SK-N-SH (cell line): ENCODE measurements at regions not wholly inside any gene's neighbourhood (a gene's known extent, or its start where the extent isn't known, plus 50 kb on each side); places are given as distances from the start of the nearest gene placed in this dataset.

Experiments
- CTCF ChIA-PET: fragments of 300-600, 350-600 bp; formaldehyde crosslinking; extraction: SDS; loops from one replicate; lab custom pipeline; 2021; lab: Yijun Ruan, JAX
- POLR2A ChIA-PET: fragments of 350-600 bp; sonication (Branson Sonifier 250); formaldehyde crosslinking; extraction: SDS; loops from one replicate; lab custom pipeline; 2020; ENCODE audit warnings: antibody characterized with exemption, inconsistent platforms; lab: Yijun Ruan, JAX
- DNase-seq: peaks from one replicate; pipeline ENCODE4 v3.0.0; 2012
- H2AFZ ChIP-seq: fragments of 200-600 bp; sonication (generic); 2 replicates; pipeline ENCODE4 v1.8.1; 2016; ENCODE audit warnings: antibody characterized with exemption, mild to moderate bottlenecking, low read depth
- H3F3A ChIP-seq: fragments of 200-600 bp; sonication (generic); replicated peaks from 2 replicates; pipeline ENCODE3; 2016; ENCODE audit warnings: antibody characterized with exemption, mild to moderate bottlenecking; ENCODE audit not compliant: insufficient read depth
- H3K27ac ChIP-seq, 2 experiments: fragments of 200-500 bp in 1 of 2; fragments of 200-600 bp in 1 of 2; sonication (Bioruptor generic) in 1 of 2; sonication (generic), shearing (Covaris generic) in 1 of 2; 2 replicates each; pipeline versions ENCODE4 v1.5.1 to v1.6.1; 2014 to 2016; ENCODE audit warnings: low read depth in 2 of 2, inconsistent platforms in 1 of 2, low read length in 1 of 2, mild to moderate bottlenecking in 1 of 2, mixed read lengths in 1 of 2
- H3K27me3 ChIP-seq: fragments of 200-600 bp; sonication (generic), shearing (Covaris generic); 2 replicates; pipeline ENCODE4 v1.6.1; 2016; ENCODE audit warnings: mixed run types; ENCODE audit not compliant: insufficient read depth
- H3K36me3 ChIP-seq, 2 experiments: fragments of 200-500 bp in 1 of 2; fragments of 200-600 bp in 1 of 2; sonication (Bioruptor generic) in 1 of 2; sonication (generic) in 1 of 2; replicated peaks in 1 of 2; 2 replicates each; pipeline versions ENCODE3 to v1.5.1; 2014 to 2016; ENCODE audit warnings: low read length in 1 of 2, mild to moderate bottlenecking in 1 of 2; ENCODE audit not compliant: insufficient read depth in 2 of 2, control insufficient read depth in 1 of 2
- H3K4me1 ChIP-seq, 2 experiments: fragments of 200-500 bp in 1 of 2; fragments of 200-600 bp in 1 of 2; sonication (Bioruptor generic) in 1 of 2; sonication (generic), shearing (Covaris generic) in 1 of 2; 2 replicates each; pipeline versions ENCODE4 v1.5.1 to v1.6.1; 2014 to 2016; ENCODE audit warnings: low read depth in 1 of 2, low read length in 1 of 2, mixed run types in 1 of 2; ENCODE audit not compliant: insufficient read depth in 2 of 2, control insufficient read depth in 1 of 2
- H3K4me2 ChIP-seq: fragments of 200-600 bp; sonication (generic), shearing (Covaris generic); 2 replicates; pipeline ENCODE4 v1.6.1; 2017; ENCODE audit warnings: mixed run types
- H3K4me3 ChIP-seq, 2 experiments: fragments of 200-500 bp in 1 of 2; fragments of 200-600 bp in 1 of 2; sonication (Bioruptor generic) in 1 of 2; sonication (generic), shearing (Covaris generic) in 1 of 2; 2 replicates each; pipeline versions ENCODE4 v1.5.1 to v1.8.1; 2014 to 2016; ENCODE audit warnings: low read depth in 2 of 2, inconsistent platforms in 1 of 2, low read length in 1 of 2, mild to moderate bottlenecking in 1 of 2, mixed read lengths in 1 of 2, moderate library complexity in 1 of 2
- H3K79me2 ChIP-seq: fragments of 200-600 bp; sonication (generic); 2 replicates; pipeline ENCODE4 v1.8.1; 2017; ENCODE audit warnings: mild to moderate bottlenecking; ENCODE audit not compliant: insufficient read depth
- H3K9ac ChIP-seq: fragments of 200-600 bp; sonication (generic); 2 replicates; pipeline ENCODE4 v1.6.1; 2017; ENCODE audit warnings: mixed run types
- H3K9me2 ChIP-seq: fragments of 200-600 bp; sonication (generic); 2 replicates; pipeline ENCODE4 v1.6.1; 2017; ENCODE audit warnings: mixed run types
- H3K9me3 ChIP-seq: fragments of 200-600 bp; sonication (generic); 2 replicates; pipeline ENCODE4 v1.6.1; 2017; ENCODE audit warnings: mixed run types, mild to moderate bottlenecking, moderate library complexity
- H4K20me1 ChIP-seq: fragments of 200-600 bp; sonication (generic); 2 replicates; pipeline ENCODE4 v1.6.1; 2017; ENCODE audit warnings: mild to moderate bottlenecking, mixed run types; ENCODE audit not compliant: insufficient read depth
- CHD2 ChIP-seq: fragments of 150-350 bp; IDR thresholded peaks from 2 replicates; pipeline ENCODE4 v1.6.1; 2018; ENCODE audit warnings: low read length; ENCODE audit not compliant: partially characterized antibody
- EZH2phosphoT487 ChIP-seq: fragments of 200-600 bp; sonication (generic); IDR thresholded peaks from 2 replicates; pipeline ENCODE4 v1.6.1; 2017; ENCODE audit warnings: low read depth, mixed run types, mild to moderate bottlenecking, antibody characterized with exemption, moderate library complexity, borderline replicate concordance
- JUND ChIP-seq: IDR thresholded peaks from 2 replicates; pipeline ENCODE4 v1.4.0; 2012
- MEF2A ChIP-seq: IDR thresholded peaks from 2 replicates; pipeline ENCODE4 v1.4.0; 2012; ENCODE audit warnings: low read depth, borderline replicate concordance
- NFIC ChIP-seq: IDR thresholded peaks from 2 replicates; pipeline ENCODE4 v1.4.0; 2012; ENCODE audit warnings: borderline replicate concordance
- POLR2AphosphoS5 ChIP-seq: IDR thresholded peaks from 2 replicates; pipeline ENCODE4 v1.6.1; 2012; ENCODE audit warnings: low read depth, low read length
- RAD21 ChIP-seq: IDR thresholded peaks from 2 replicates; pipeline ENCODE4 v1.6.1; 2012; ENCODE audit warnings: mild to moderate bottlenecking, low read length
- RCOR1 ChIP-seq: fragments of 150-350 bp; IDR thresholded peaks from 2 replicates; pipeline ENCODE4 v1.6.1; 2017; ENCODE audit warnings: antibody characterized with exemption, low read length
- SIN3A ChIP-seq: IDR thresholded peaks from 2 replicates; pipeline ENCODE4 v1.6.1; 2012; ENCODE audit warnings: low read depth, mild to moderate bottlenecking, low read length, moderate library complexity, borderline replicate concordance
- SMC3 ChIP-seq: IDR thresholded peaks from 2 replicates; pipeline ENCODE4 v1.6.1; 2012; ENCODE audit warnings: low read depth, low read length, improper control_type of control experiment
- YY1 ChIP-seq: IDR thresholded peaks from 2 replicates; pipeline ENCODE4 v1.4.0; 2012; ENCODE audit warnings: low read depth, mild to moderate bottlenecking
- WGBS: methylation state at CpG from one replicate; pipeline ENCODE4 v1.1.6; 2017; ENCODE audit warnings: low lambda C conversion rate; 5-methylcytosine and 5-hydroxymethylcytosine counted together
- TF ChIP-seq, protein P1 (sequence below): fragments of 150-350 bp; IDR thresholded peaks from 2 replicates; pipeline ENCODE4 v1.6.1; 2017; ENCODE audit warnings: antibody characterized with exemption, low read length, low read depth, borderline replicate concordance
- TF ChIP-seq, protein P2 (sequence below): IDR thresholded peaks from 2 replicates; pipeline ENCODE4 v1.4.0; 2012; ENCODE audit warnings: low read depth, borderline replicate concordance
- TF ChIP-seq, protein P3 (sequence below): IDR thresholded peaks from 2 replicates; pipeline ENCODE4 v1.6.1; 2012; ENCODE audit warnings: mild to moderate bottlenecking, low read depth, low read length, moderate library complexity

DNA sequence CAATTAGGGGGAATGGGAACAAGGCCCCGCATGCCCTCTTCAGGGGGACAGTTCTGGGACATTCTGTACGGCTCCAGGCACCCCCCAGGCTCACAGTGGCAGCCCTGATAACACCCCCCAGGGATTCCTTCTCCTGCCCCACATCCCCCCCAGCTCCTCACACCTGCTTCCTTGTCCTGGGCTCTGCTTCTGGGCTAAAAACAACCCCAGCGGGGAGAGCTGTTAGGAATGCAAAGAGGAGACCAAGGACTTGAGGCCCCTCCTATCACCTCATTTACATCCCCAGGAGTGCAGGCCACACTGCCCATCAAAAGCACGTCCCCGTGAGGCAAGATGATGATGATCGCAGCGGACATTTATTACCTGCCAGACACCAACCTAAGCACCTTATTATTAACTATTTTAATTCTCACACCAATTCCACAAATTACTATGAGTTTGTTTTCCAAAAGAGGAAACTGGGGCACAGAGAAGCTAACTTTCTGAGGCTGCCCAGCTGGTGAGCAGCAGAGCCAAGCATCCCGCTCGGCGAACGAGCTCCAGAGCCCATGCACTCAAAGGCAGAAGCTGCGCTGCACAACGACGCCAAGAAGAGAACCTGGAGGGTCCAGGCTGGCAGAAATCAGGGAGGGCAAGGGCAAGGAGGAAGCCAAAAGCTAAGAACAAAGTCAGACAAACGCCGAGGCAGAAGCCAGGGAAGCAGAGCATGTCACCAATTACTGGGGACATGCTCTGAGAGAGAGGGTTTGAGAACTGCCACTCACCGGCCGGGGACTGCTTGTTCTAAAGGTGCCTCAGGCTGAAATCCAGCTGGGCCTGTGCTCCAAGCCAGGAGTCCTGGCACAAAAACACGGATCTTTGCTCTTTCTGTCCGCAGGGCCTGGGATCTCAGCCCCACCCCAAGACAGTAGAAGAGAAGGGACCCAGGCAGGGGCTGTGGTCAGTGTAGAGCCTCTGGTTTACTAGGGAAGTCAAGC lies 76.2 kb upstream of the NSMCE3 start:
- Histone ChIP-seq H3K4me1 (peaks cover 0 to 8% of the 10 kb centered on the region in 2 experiments; a peak in 1 of 4 replicates), H3F3A (no peaks in the 10 kb centered on the region), H3K27me3 (no peaks in the 10 kb centered on the region), H3K79me2 (no peaks in the 10 kb centered on the region), H3K9me3 (no peaks in the 10 kb centered on the region), H4K20me1 (no peaks in the 10 kb centered on the region), H3K4me2 (no peak overlapping the region), H3K9ac (no peak overlapping the region), H3K36me3 (no peaks in the 10 kb centered on the region), H3K9me2 (no peaks in the 10 kb centered on the region), H3K27ac (no peak overlapping the region), H2AFZ (no peak overlapping the region), H3K4me3 (no peak overlapping the region)
- 48% methylated on average over 17 of the region's 20 CpGs for WGBS
- POLR2A ChIA-PET = no interaction called here
- DNase-seq = peak; percentile 47
- CTCF ChIA-PET = interaction anchor here (1.3 kb wide), 1 partner anchor 10 kb away, joined by 3 read pairs; no protein-coding TSS in a partner anchor
- TF ChIP-seq NFIC (no peak), POLR2AphosphoS5 (no peak), EZH2phosphoT487 (no peak), RCOR1 (no peak), CHD2 (no peak), SMC3 (no peak), JUND (no peak), MEF2A (no peak), SIN3A (no peak), RAD21 (no peak), YY1 (no peak)
- TF ChIP-seq, protein P1, sequence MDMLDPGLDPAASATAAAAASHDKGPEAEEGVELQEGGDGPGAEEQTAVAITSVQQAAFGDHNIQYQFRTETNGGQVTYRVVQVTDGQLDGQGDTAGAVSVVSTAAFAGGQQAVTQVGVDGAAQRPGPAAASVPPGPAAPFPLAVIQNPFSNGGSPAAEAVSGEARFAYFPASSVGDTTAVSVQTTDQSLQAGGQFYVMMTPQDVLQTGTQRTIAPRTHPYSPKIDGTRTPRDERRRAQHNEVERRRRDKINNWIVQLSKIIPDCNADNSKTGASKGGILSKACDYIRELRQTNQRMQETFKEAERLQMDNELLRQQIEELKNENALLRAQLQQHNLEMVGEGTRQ = no peak
- TF ChIP-seq, protein P2, sequence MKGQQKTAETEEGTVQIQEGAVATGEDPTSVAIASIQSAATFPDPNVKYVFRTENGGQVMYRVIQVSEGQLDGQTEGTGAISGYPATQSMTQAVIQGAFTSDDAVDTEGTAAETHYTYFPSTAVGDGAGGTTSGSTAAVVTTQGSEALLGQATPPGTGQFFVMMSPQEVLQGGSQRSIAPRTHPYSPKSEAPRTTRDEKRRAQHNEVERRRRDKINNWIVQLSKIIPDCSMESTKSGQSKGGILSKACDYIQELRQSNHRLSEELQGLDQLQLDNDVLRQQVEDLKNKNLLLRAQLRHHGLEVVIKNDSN = no peak
- TF ChIP-seq, protein P3, sequence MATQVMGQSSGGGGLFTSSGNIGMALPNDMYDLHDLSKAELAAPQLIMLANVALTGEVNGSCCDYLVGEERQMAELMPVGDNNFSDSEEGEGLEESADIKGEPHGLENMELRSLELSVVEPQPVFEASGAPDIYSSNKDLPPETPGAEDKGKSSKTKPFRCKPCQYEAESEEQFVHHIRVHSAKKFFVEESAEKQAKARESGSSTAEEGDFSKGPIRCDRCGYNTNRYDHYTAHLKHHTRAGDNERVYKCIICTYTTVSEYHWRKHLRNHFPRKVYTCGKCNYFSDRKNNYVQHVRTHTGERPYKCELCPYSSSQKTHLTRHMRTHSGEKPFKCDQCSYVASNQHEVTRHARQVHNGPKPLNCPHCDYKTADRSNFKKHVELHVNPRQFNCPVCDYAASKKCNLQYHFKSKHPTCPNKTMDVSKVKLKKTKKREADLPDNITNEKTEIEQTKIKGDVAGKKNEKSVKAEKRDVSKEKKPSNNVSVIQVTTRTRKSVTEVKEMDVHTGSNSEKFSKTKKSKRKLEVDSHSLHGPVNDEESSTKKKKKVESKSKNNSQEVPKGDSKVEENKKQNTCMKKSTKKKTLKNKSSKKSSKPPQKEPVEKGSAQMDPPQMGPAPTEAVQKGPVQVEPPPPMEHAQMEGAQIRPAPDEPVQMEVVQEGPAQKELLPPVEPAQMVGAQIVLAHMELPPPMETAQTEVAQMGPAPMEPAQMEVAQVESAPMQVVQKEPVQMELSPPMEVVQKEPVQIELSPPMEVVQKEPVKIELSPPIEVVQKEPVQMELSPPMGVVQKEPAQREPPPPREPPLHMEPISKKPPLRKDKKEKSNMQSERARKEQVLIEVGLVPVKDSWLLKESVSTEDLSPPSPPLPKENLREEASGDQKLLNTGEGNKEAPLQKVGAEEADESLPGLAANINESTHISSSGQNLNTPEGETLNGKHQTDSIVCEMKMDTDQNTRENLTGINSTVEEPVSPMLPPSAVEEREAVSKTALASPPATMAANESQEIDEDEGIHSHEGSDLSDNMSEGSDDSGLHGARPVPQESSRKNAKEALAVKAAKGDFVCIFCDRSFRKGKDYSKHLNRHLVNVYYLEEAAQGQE = no peak
